Thoracic aorta (tissue), 2 donors: ENCODE measurements at regions not wholly inside any gene's neighbourhood (a gene's known extent, or its start where the extent isn't known, plus 50 kb on each side); places are given as distances from the start of the nearest gene placed in this dataset.
"Not testable (repeated sequence)": the region's sequence is repeated elsewhere in the genome, so short reads cannot be mapped to it uniquely, and the experiment has no call there.

ENCODE experiments used
- ATAC-seq: fragments of 150-250 bp; one replicate; pipeline ENCODE4 v1.8.0; 2017; ENCODE audit warnings: low read depth; ENCODE audit not compliant: insufficient number of reproducible peaks, low FRiP score
- DNase-seq: peaks from one replicate; pipeline ENCODE4 v3.0.0-alpha.2; 2020; ENCODE audit warnings: low spot score
- H3K27ac ChIP-seq, 2 donors: fragments of 200-600 bp; sonication (generic); 1 replicate in 1 of 2; 2 replicates in 1 of 2; pipeline ENCODE4 v1.5.1; 2016; ENCODE audit warnings: mild to moderate bottlenecking in 2 of 2, moderate library complexity in 2 of 2
- H3K27me3 ChIP-seq: fragments of 200-600 bp; sonication (generic); replicated peaks from 2 replicates; pipeline ENCODE4 v1.6.0; 2016; ENCODE audit warnings: mild to moderate bottlenecking; ENCODE audit not compliant: insufficient read depth
- H3K36me3 ChIP-seq: fragments of 200-600 bp; sonication (generic); one replicate; pipeline ENCODE4 v1.5.1; 2016
- H3K4me1 ChIP-seq, 2 donors: fragments of 200-600 bp; sonication (generic); 1 replicate in 1 of 2; 2 replicates in 1 of 2; pipeline versions ENCODE4 v1.5.1 to v1.6.0; 2016; ENCODE audit warnings: low read depth in 2 of 2, mild to moderate bottlenecking in 1 of 2; ENCODE audit not compliant: control insufficient read depth in 1 of 2
- H3K4me3 ChIP-seq: fragments of 200-600 bp; sonication (generic); 2 replicates; pipeline ENCODE4 v1.5.1; 2016; ENCODE audit warnings: mild to moderate bottlenecking
- H3K9me3 ChIP-seq: fragments of 200-600 bp; sonication (generic); 2 replicates; pipeline ENCODE4 v1.5.1; 2016
- CTCF ChIP-seq: fragments of 200-600 bp; sonication (generic); IDR thresholded peaks from one replicate; pipeline ENCODE4 v1.5.1; 2019; ENCODE audit warnings: antibody characterized with exemption

GRCh38 chr10:130935897-130936550, 375.5 kb downstream of the TCERG1L start:
- no peaks in the 10 kb centered on the region for H3K9me3 ChIP-seq

GRCh38 chr10:130936851-130937250, 374.7 kb downstream of the TCERG1L start:
- no peak for ATAC-seq
- H3K9me3 ChIP-seq, result no peaks in the 10 kb centered on the region
- H3K4me3 ChIP-seq, result no peak overlapping the region
- no peaks in the 10 kb centered on the region for H3K27me3 ChIP-seq
- no peak for TF ChIP-seq CTCF
- DNase-seq, result no peak
- H3K36me3 ChIP-seq, result no peaks in the 10 kb centered on the region
- H3K27ac ChIP-seq, result no peak overlapping the region
- H3K4me1 ChIP-seq, result no peaks in the 10 kb centered on the region

More at GRCh38 chr10:130935897-130936550, 375.5 kb downstream of the TCERG1L start:
- Histone ChIP-seq H3K4me1 (no peaks in the 10 kb centered on the region), H3K36me3 (no peaks in the 10 kb centered on the region), H3K27me3 (no peaks in the 10 kb centered on the region), H3K4me3 (no peak overlapping the region), H3K27ac (no peak overlapping the region)
- no peak for TF ChIP-seq CTCF
- no peak for DNase-seq
- ATAC-seq, result no peak

GRCh38 chr10:130938051-130938450, 373.5 kb downstream of the TCERG1L start:
- TF ChIP-seq CTCF, result no peak
- Histone ChIP-seq H3K27me3 (no peaks in the 10 kb centered on the region), H3K9me3 (no peaks in the 10 kb centered on the region), H3K36me3 (no peaks in the 10 kb centered on the region), H3K27ac (no peak overlapping the region), H3K4me1 (no peaks in the 10 kb centered on the region), H3K4me3 (no peak overlapping the region)
- no peak for DNase-seq
- no peak for ATAC-seq

GRCh38 chr10:130938891-130939290, 372.6 kb downstream of the TCERG1L start:
- H3K27me3 ChIP-seq, ATAC-seq, H3K27ac ChIP-seq, H3K4me1 ChIP-seq, H3K4me3 ChIP-seq, DNase-seq, H3K9me3 ChIP-seq, H3K36me3 ChIP-seq: not testable (repeated sequence)

GRCh38 chr10:130941886-130942285, 369.6 kb downstream of the TCERG1L start:
- Histone ChIP-seq H3K9me3 (no peaks in the 10 kb centered on the region), H3K27ac (no peak overlapping the region), H3K4me3 (no peak overlapping the region), H3K36me3 (no peaks in the 10 kb centered on the region), H3K27me3 (no peaks in the 10 kb centered on the region), H3K4me1 (no peaks in the 10 kb centered on the region)
- DNase-seq (no peak), ATAC-seq (no peak)
- TF ChIP-seq CTCF, result no peak

- H3K27me3 ChIP-seq, result no peaks in the 10 kb centered on the region
- no peaks in the 10 kb centered on the region for H3K36me3 ChIP-seq
- no peak overlapping the region for H3K27ac ChIP-seq
- H3K4me1 ChIP-seq, result no peaks in the 10 kb centered on the region
- no peaks in the 10 kb centered on the region for H3K9me3 ChIP-seq
- DNase-seq, result no peak
- ATAC-seq, result no peak
- no peak overlapping the region for H3K4me3 ChIP-seq
- no peak for TF ChIP-seq CTCF
Measured at GRCh38 chr10:130952086-130952485, 359.4 kb downstream of the TCERG1L start.
